Body of pancreas (tissue), 4 donors: ENCODE measurements at regions not wholly inside any gene's neighbourhood (a gene's known extent, or its start where the extent isn't known, plus 50 kb on each side); places are given as distances from the start of the nearest gene placed in this dataset.
"Not testable (repeated sequence)": the region's sequence is repeated elsewhere in the genome, so short reads cannot be mapped to it uniquely, and the experiment has no call there.

Experiments used
- ATAC-seq: fragments of 150-250 bp; one replicate; pipeline ENCODE4 v1.9.1; 2016
- DNase-seq, 4 donors: peaks; one replicate each; pipeline ENCODE4 v3.0.0-alpha.2; 2019
- H3K27ac ChIP-seq, 4 donors: fragments of 200-600 bp; sonication (generic); 1 replicate in 3 of 4; 2 replicates in 1 of 4; pipeline versions ENCODE4 v1.5.1 to v1.6.1; 2016 to 2019; ENCODE audit warnings: mild to moderate bottlenecking in 1 of 4, mixed read lengths in 1 of 4, moderate library complexity in 1 of 4
- H3K27me3 ChIP-seq, 2 donors: fragments of 200-600 bp; sonication (generic); one replicate each; pipeline ENCODE4 v1.6.0; 2016; ENCODE audit warnings: mild to moderate bottlenecking in 1 of 2
- H3K36me3 ChIP-seq, 2 donors: fragments of 200-600 bp; sonication (generic); replicated peaks in 1 of 2; 2 replicates each; pipeline ENCODE4 v1.5.1; 2016; ENCODE audit warnings: low read depth in 2 of 2; ENCODE audit not compliant: insufficient read depth in 1 of 2
- H3K4me1 ChIP-seq: fragments of 200-600 bp; sonication (generic); one replicate; pipeline ENCODE4 v1.6.0; 2016
- H3K4me3 ChIP-seq, 2 donors: fragments of 200-600 bp; sonication (generic); 1 replicate in 1 of 2; 2 replicates in 1 of 2; pipeline ENCODE4 v1.5.1; 2016 to 2019
- H3K9me3 ChIP-seq, 3 donors: fragments of 200-600 bp; sonication (generic); 1 replicate in 2 of 3; 2 replicates in 1 of 3; pipeline ENCODE4 v1.5.1; 2016
- POLR2A ChIP-seq, 3 donors: fragments of 450-650 bp; IDR thresholded peaks; one replicate each; pipeline ENCODE4 v1.6.1; 2016; ENCODE audit warnings: antibody characterized with exemption in 3 of 3, mild to moderate bottlenecking in 2 of 3
- WGBS, 2 donors: methylation state at CpG; one replicate each; pipeline ENCODE4 v1.1.5; 2017; 5-methylcytosine and 5-hydroxymethylcytosine counted together
- intact Hi-C: fragments of 100-400 bp; cut with DNase I; formaldehyde crosslinking; loops from one replicate; pipeline ENCODE4 v1.15.1; 2023
- TF ChIP-seq, protein P1 (sequence below), 7 experiments: fragments of 450-650 bp in 4 of 7; fragments of 200-600 bp in 3 of 7; sonication (generic) in 3 of 7; IDR thresholded peaks; one replicate each; pipeline ENCODE4 v1.5.1; 2016 to 2019; ENCODE audit warnings: antibody characterized with exemption in 7 of 7

DNA sequence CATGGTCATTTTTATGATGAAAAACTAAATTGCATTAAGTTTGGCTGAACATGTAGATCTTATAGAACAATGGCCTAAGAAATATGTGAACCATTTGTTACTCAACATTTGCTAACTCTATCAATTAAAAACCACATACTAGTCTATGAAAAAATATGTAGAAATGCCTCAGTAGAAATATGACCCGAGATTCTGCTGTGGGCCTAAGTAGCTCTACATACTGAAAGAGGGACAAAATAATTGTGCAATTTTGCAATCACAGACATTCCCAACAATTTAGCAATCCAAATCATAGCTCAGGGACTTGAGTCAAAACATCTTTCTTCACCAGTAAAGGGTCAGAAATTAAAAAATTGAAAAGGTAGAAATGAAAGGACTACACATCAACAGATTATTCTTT lies 619.0 kb downstream of the FRK start:
- no peaks in the 10 kb centered on the region for H3K4me1 ChIP-seq
- intact Hi-C loops = no loop called here
- no peak for TF ChIP-seq POLR2A (IDR thresholded peaks at IDR 0.05)
- TF ChIP-seq, protein P1, sequence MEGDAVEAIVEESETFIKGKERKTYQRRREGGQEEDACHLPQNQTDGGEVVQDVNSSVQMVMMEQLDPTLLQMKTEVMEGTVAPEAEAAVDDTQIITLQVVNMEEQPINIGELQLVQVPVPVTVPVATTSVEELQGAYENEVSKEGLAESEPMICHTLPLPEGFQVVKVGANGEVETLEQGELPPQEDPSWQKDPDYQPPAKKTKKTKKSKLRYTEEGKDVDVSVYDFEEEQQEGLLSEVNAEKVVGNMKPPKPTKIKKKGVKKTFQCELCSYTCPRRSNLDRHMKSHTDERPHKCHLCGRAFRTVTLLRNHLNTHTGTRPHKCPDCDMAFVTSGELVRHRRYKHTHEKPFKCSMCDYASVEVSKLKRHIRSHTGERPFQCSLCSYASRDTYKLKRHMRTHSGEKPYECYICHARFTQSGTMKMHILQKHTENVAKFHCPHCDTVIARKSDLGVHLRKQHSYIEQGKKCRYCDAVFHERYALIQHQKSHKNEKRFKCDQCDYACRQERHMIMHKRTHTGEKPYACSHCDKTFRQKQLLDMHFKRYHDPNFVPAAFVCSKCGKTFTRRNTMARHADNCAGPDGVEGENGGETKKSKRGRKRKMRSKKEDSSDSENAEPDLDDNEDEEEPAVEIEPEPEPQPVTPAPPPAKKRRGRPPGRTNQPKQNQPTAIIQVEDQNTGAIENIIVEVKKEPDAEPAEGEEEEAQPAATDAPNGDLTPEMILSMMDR (IDR thresholded peaks at IDR 0.05) = no peak
- H3K36me3 ChIP-seq = no peaks in the 10 kb centered on the region
- ATAC-seq = no peak
- H3K27ac ChIP-seq = no peak overlapping the region
- no peaks in the 10 kb centered on the region for H3K27me3 ChIP-seq
- no peaks in the 10 kb centered on the region for H3K9me3 ChIP-seq
- DNase-seq = no peak
- H3K4me3 ChIP-seq = no peak overlapping the region
- WGBS, 2 donors = 59 to 75% methylated on average over 1 of the region's 1 CpG

DNA sequence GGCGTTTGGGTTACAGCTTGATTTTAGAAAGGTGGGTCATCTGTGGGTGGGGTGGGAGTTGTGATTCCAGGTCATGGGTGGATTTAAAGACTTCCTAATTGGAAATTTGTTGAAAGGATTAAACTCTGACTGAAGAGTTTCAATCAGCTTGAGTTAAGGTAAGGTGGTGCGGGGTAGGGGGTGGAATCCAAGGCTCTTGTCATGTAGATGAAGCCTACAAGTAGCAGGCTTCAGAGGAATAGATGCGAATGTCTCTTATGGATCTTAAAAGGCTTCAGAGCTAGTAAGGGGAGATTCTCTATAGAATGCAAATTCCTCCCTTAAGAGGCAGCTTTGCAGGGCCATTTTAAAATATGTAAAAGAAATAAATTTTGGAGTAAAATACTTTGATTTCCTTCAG lies 645.3 kb downstream of the FRK start:
- Histone ChIP-seq H3K27ac (no peak overlapping the region), H3K4me3 (no peak overlapping the region), H3K27me3 (no peaks in the 10 kb centered on the region), H3K36me3 (no peaks in the 10 kb centered on the region), H3K9me3 (no peaks in the 10 kb centered on the region), H3K4me1 (no peaks in the 10 kb centered on the region)
- TF ChIP-seq, protein P1 (IDR thresholded peaks at IDR 0.05) = no peak
- no peak for TF ChIP-seq POLR2A (IDR thresholded peaks at IDR 0.05)
- intact Hi-C loops = no loop called here
- ATAC-seq (no peak), DNase-seq (no peak)
- WGBS, 2 donors = 36 to 58% methylated on average over 3 of the region's 3 CpGs

DNA sequence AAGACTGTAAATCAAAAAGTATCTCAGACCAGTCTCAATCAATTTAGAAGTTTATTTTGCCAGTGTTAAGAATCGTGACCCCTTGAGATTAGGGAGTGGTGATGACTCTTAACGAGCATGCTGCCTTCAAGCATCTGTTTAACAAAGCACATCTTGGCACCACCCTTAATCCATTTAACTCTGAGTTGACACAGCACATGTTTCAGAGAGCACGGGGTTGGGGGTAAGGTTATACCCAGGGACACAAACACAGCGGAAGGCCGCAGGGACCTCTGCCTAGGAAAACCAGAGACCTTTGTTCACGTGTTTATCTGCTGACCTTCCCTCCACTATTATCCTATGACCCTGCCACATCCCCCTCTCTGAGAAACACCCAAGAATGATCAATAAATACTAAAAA lies 645.8 kb downstream of the FRK start:
- ATAC-seq, H3K4me1 ChIP-seq, DNase-seq, H3K9me3 ChIP-seq, H3K27me3 ChIP-seq, intact Hi-C loops, H3K27ac ChIP-seq, H3K36me3 ChIP-seq, H3K4me3 ChIP-seq: not testable (repeated sequence)
- WGBS, 2 donors = 43 to 47% methylated on average over 6 of the region's 6 CpGs

DNA sequence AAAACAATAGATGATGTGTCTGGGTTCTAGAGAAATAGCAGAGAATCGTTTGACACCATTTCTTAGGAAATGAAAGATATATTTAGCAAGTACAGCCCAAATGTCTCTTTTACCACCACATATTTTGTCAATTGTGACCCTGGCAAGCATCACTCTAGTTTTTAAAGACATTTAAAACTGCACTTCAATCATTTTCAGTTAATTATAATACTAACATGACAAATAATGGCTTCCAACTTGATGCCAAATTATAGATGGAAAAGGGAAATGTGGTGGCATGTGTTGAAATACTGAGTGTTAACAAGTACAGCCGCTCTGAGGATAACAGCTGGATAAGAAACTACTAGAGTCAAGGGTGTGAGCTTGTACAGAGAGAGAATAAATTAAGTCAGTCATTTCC lies 648.9 kb downstream of the FRK start:
- intact Hi-C loops = no loop called here
- Histone ChIP-seq H3K4me1 (no peaks in the 10 kb centered on the region), H3K9me3 (no peaks in the 10 kb centered on the region), H3K36me3 (no peaks in the 10 kb centered on the region), H3K4me3 (no peak overlapping the region), H3K27me3 (no peaks in the 10 kb centered on the region), H3K27ac (no peak overlapping the region)
- ATAC-seq (no peak), DNase-seq (no peak)
- 62 to 67% methylated on average over 2 of the region's 2 CpGs for WGBS, 2 donors
- TF ChIP-seq POLR2A (IDR thresholded peaks at IDR 0.05) = no peak
- TF ChIP-seq, protein P1 (IDR thresholded peaks at IDR 0.05) = no peak

DNA sequence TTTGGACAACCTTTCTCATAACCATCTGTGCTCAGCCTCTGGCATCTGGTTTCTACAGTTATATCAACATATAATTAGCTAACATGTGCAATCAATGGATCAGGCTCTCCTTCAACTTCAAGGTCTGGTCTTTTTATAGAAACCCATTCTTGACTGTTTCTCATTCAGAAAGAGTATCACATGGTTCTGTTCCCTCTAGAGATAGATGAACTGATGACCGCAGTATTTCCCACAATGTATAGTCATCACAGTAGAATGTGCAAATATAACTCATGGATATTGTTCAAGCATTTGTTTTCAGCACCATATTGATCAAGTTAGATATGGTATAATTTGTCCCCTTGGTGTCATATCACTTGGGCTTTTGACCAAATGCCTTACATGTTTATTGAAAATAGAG lies 656.2 kb downstream of the FRK start:
- no peaks in the 10 kb centered on the region for H3K27me3 ChIP-seq
- H3K9me3 ChIP-seq = no peaks in the 10 kb centered on the region
- no peak overlapping the region for H3K27ac ChIP-seq
- WGBS, 2 donors = 87 to 91% methylated on average over 1 of the region's 1 CpG
- intact Hi-C loops = no loop called here
- H3K4me1 ChIP-seq = no peaks in the 10 kb centered on the region
- no peaks in the 10 kb centered on the region for H3K36me3 ChIP-seq
- DNase-seq (no peak), ATAC-seq (no peak)
- TF ChIP-seq, protein P1 (IDR thresholded peaks at IDR 0.05) = no peak
- TF ChIP-seq POLR2A (IDR thresholded peaks at IDR 0.05) = no peak
- H3K4me3 ChIP-seq = no peak overlapping the region
